Transverse colon (tissue), 4 donors: ENCODE measurements at regions not wholly inside any gene's neighbourhood (a gene's known extent, or its start where the extent isn't known, plus 50 kb on each side); places are given as distances from the start of the nearest gene placed in this dataset.

Experiments
- small RNA-seq, 4 donors: library from RNA; depleted of rRNA; stranded (forward); fragments of <200 nt; gene quantifications; one replicate each; pipeline ENCODE3, GENCODE V24; 2016

Small RNA genes in the stretch of these regions (small RNA-seq; reads per million reads assigned to genes)
- gene AC114755.3: 0 reads per million in 4 donors
